GM11168 (cell line): ENCODE measurements at regions not wholly inside any gene's neighbourhood (a gene's known extent, or its start where the extent isn't known, plus 50 kb on each side); places are given as distances from the start of the nearest gene placed in this dataset.
"Not testable (repeated sequence)": the region's sequence is repeated elsewhere in the genome, so short reads cannot be mapped to it uniquely, and the experiment has no call there.

Experiments used
- in situ Hi-C: fragments of 300-500 bp; cut with MboI; formaldehyde crosslinking; loops from one replicate; pipeline ENCODE4 v1.12.0; 2022; ENCODE audit warnings: low sequenced_read_pairs; ENCODE audit not compliant: unreplicated experiment

GRCh38 chr22:19657252-19658056 is 56.8 kb upstream of the SEPTIN5 start:
- in situ Hi-C loops = no loop called here

GRCh38 chr22:19658057-19658966 is 56.0 kb upstream of the SEPTIN5 start:
- in situ Hi-C loops = no loop called here

GRCh38 chr22:19658967-19659804 is 55.1 kb upstream of the SEPTIN5 start:
- in situ Hi-C loops = no loop called here

DNA sequence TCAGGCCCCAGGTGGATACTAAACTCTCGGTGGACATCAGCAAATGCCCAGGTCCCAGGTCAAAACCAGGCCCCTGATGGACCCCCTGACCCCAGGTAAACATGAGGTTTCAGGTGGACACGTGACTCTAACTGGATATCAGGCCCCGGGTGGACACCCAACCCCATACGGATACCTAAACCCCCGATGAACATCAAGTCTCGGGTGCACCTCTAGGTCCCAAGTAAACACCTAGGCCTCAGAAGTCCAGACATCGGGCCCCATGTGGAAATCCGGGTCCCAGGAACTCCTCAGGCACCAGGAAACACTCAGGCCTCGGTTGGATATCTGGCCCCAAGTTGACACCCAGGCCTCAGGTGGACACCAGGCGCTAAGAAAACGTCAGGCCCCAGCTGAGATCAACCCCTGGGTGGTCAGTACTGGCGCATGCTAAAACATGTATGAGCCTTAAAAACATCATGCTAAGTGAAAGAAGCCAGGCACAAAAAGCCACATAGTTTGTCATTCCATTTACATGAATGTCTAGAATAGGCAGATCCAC is 54.4 kb upstream of the SEPTIN5 start:
- in situ Hi-C loops = no loop called here

- in situ Hi-C loops = not testable (repeated sequence)
Observed at GRCh38 chr22:19660583-19660982, 53.7 kb upstream of the SEPTIN5 start.

DNA sequence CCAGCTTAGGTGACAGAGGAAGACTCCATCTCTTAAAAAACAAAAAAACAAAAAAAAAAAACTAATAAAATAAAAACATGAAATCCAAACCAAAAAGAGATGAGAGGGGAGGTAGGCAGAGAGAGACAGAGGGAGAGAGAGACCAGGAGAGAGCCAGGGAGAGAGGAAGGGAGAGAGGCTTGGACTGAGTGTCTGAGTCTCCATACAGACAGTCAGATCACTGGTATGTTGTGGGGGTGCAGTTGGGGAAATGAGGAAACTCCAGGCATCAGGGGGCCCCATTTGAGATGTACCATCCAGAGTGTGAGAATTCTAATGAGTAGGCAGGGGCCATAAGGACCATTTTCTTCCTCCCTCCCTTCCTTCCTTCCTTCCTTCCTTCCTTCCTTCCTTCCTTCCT is 53.1 kb upstream of the SEPTIN5 start:
- in situ Hi-C loops = no loop called here

GRCh38 chr22:19662049-19662684 is 52.1 kb upstream of the SEPTIN5 start:
- in situ Hi-C loops = not testable (repeated sequence)

DNA sequence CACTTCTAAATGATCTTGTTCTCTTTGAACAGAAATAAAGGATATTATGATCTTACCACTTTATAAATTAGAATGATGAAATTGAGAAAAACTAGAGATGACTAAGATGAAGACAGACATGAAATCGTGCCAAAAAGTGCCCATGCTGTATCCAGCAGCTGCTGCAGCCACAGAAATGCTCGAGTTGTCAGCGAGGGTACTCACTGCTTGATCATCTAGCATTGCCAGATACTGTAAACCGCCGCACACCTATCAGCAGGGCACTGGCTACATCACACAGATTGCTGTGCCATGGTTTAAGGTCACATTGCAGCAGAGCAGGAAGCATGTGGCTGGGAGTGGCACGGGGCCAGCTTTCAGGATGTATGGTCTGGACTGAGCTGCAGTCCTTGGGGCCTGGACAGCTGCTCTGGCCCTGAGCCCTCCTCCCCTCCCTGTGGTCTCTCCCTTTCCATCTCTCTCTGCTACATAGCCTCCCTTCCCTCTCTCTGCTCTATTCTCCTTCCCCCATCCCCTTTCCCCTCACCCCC is 51.0 kb upstream of the SEPTIN5 start:
- in situ Hi-C loops = no loop called here

GRCh38 chr22:19663821-19664355 is 50.4 kb upstream of the SEPTIN5 start:
- in situ Hi-C loops = no loop called here

DNA sequence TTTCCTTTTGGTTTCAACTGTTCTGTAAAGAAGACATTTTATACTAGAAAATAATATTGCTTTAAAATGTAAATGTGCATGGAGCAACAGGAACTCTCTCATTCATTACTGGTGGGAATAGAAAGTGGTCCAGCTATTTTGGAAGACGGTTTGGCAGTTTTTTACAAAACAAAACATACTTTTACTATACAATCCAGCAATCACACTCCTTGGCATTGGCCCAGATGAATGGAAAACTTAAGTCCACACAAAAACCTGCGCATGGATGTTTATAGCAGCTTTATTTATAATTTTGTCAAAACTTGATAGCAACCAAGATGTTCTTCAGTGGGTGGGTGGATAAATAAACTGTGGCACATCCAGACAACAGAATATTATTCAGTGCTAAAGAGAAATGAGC is 49.9 kb upstream of the SEPTIN5 start:
- in situ Hi-C loops = no loop called here
